ENCODE measurements at regions not wholly inside any gene's neighbourhood (a gene's known extent, or its start where the extent isn't known, plus 50 kb on each side); places are given as distances from the start of the nearest gene placed in this dataset.

GRCh38 chr11:116422956-116423600 lies 349.7 kb downstream of the BUD13 start:
- H2AK5ac ChIP-seq (ENCODE audit: low read depth, low read length): peak overlapping the region; percentile 57
- H2BK5ac ChIP-seq (ENCODE audit: low read length): no peak overlapping the region
- no peak overlapping the region for H2AFZ ChIP-seq (ENCODE audit: low read length)
- no CpG with 5 or more reads among the region's 6 CpGs for WGBS, 2 donors (ENCODE audit: extremely low coverage in 2 of 2, insufficient read length in 2 of 2, insufficient replicate concordance in 1 of 2)
- H3K79me1 ChIP-seq (ENCODE audit: low read depth, low read length): no peaks in the 10 kb centered on the region
- no peaks in the 10 kb centered on the region for H3K9me3 ChIP-seq (replicated peaks in 1 of 2; ENCODE audit: control insufficient read depth in 2 of 2, insufficient read depth in 1 of 2, low read depth in 1 of 2, low read length in 2 of 2)
- no peak overlapping the region for H4K91ac ChIP-seq (ENCODE audit: low read depth, low read length, poor library complexity)
- peak overlapping the region; percentile 59 for H3K18ac ChIP-seq (ENCODE audit: low read length)
- no peak overlapping the region for H3K4ac ChIP-seq (ENCODE audit: low read length)
- no peak overlapping the region for H3K4me2 ChIP-seq (ENCODE audit: insufficient read depth, low read length, poor library complexity, severe bottlenecking)
- H2BK15ac ChIP-seq (ENCODE audit: low read length): no peak overlapping the region
- no peak overlapping the region for H2BK12ac ChIP-seq (ENCODE audit: low read length)
- DNase-seq (ENCODE audit: low spot score): no peak
- no peaks in the 10 kb centered on the region for H3K27me3 ChIP-seq (ENCODE audit: control insufficient read depth in 3 of 3, insufficient read depth in 3 of 3, low read depth in 1 of 3, low read length in 3 of 3)
- no peak overlapping the region for H3K14ac ChIP-seq (ENCODE audit: low read length)
- H3K4me3 ChIP-seq (ENCODE audit: low read length in 2 of 2): no peak overlapping the region
- H2BK120ac ChIP-seq (ENCODE audit: low read depth, low read length): peak overlapping the region; percentile 3
- H3K36me3 ChIP-seq (replicated peaks in 1 of 2; ENCODE audit: control insufficient read depth in 2 of 2, insufficient read depth in 2 of 2, low read length in 2 of 2): no peaks in the 10 kb centered on the region
- H4K8ac ChIP-seq (ENCODE audit: low read depth, low read length): no peak overlapping the region
- peaks cover 0 to 9% of the 10 kb centered on the region in 2 donors for H3K4me1 ChIP-seq (ENCODE audit: control insufficient read depth in 2 of 2, insufficient read depth in 1 of 2, low read depth in 1 of 2, low read length in 2 of 2)
- H3K27ac ChIP-seq (replicated peaks; ENCODE audit: low read length): no peak overlapping the region
- H3K23ac ChIP-seq (ENCODE audit: low read depth, low read length, poor library complexity): no peak overlapping the region
- H3K9ac ChIP-seq (ENCODE audit: low read depth, low read length, poor library complexity): peak overlapping the region; percentile 9

GRCh38 chr11:116422556-116422955 lies 350.2 kb downstream of the BUD13 start:
- Histone ChIP-seq H3K36me3 (replicated peaks in 1 of 2; ENCODE audit: control insufficient read depth in 2 of 2, insufficient read depth in 2 of 2, low read length in 2 of 2) (no peaks in the 10 kb centered on the region), H4K8ac (ENCODE audit: low read depth, low read length) (no peak overlapping the region), H3K14ac (ENCODE audit: low read length) (no peak overlapping the region), H2BK5ac (ENCODE audit: low read length) (no peak overlapping the region), H2BK120ac (ENCODE audit: low read depth, low read length) (no peak overlapping the region), H2BK15ac (ENCODE audit: low read length) (no peak overlapping the region), H3K18ac (ENCODE audit: low read length) (no peak overlapping the region), H2AFZ (ENCODE audit: low read length) (no peak overlapping the region), H3K27ac (replicated peaks; ENCODE audit: low read length) (no peak overlapping the region), H3K27me3 (ENCODE audit: control insufficient read depth in 3 of 3, insufficient read depth in 3 of 3, low read depth in 1 of 3, low read length in 3 of 3) (no peaks in the 10 kb centered on the region), H3K4me3 (ENCODE audit: low read length in 2 of 2) (no peak overlapping the region), H2BK12ac (ENCODE audit: low read length) (no peak overlapping the region), H3K9ac (ENCODE audit: low read depth, low read length, poor library complexity) (no peak overlapping the region), H3K23ac (ENCODE audit: low read depth, low read length, poor library complexity) (no peak overlapping the region), H3K9me3 (replicated peaks in 1 of 2; ENCODE audit: control insufficient read depth in 2 of 2, insufficient read depth in 1 of 2, low read depth in 1 of 2, low read length in 2 of 2) (no peaks in the 10 kb centered on the region), H3K79me1 (ENCODE audit: low read depth, low read length) (no peaks in the 10 kb centered on the region), H3K4me2 (ENCODE audit: insufficient read depth, low read length, poor library complexity, severe bottlenecking) (no peak overlapping the region), H3K4ac (ENCODE audit: low read length) (no peak overlapping the region), H4K91ac (ENCODE audit: low read depth, low read length, poor library complexity) (no peak overlapping the region), H2AK5ac (ENCODE audit: low read depth, low read length) (no peak overlapping the region), H3K4me1 (ENCODE audit: control insufficient read depth in 2 of 2, insufficient read depth in 1 of 2, low read depth in 1 of 2, low read length in 2 of 2) (peaks cover 0 to 7% of the 10 kb centered on the region in 2 donors)
- no peak for DNase-seq (ENCODE audit: low spot score)

GRCh38 chr11:116421529-116422185 lies 351.1 kb downstream of the BUD13 start:
- Histone ChIP-seq H2BK12ac (ENCODE audit: low read length) (peak overlapping the region; percentile 16), H4K91ac (ENCODE audit: low read depth, low read length, poor library complexity) (no peak overlapping the region), H4K8ac (ENCODE audit: low read depth, low read length) (no peak overlapping the region), H2AFZ (ENCODE audit: low read length) (no peak overlapping the region), H3K18ac (ENCODE audit: low read length) (peak overlapping the region; percentile 76), H3K4me2 (ENCODE audit: insufficient read depth, low read length, poor library complexity, severe bottlenecking) (no peak overlapping the region), H3K4ac (ENCODE audit: low read length) (no peak overlapping the region), H3K9me3 (replicated peaks in 1 of 2; ENCODE audit: control insufficient read depth in 2 of 2, insufficient read depth in 1 of 2, low read depth in 1 of 2, low read length in 2 of 2) (no peaks in the 10 kb centered on the region), H3K36me3 (replicated peaks in 1 of 2; ENCODE audit: control insufficient read depth in 2 of 2, insufficient read depth in 2 of 2, low read length in 2 of 2) (no peaks in the 10 kb centered on the region), H3K27me3 (ENCODE audit: control insufficient read depth in 3 of 3, insufficient read depth in 3 of 3, low read depth in 1 of 3, low read length in 3 of 3) (no peaks in the 10 kb centered on the region), H2BK15ac (ENCODE audit: low read length) (no peak overlapping the region), H3K27ac (replicated peaks; ENCODE audit: low read length) (no peak overlapping the region), H3K23ac (ENCODE audit: low read depth, low read length, poor library complexity) (no peak overlapping the region), H3K4me1 (ENCODE audit: control insufficient read depth in 2 of 2, insufficient read depth in 1 of 2, low read depth in 1 of 2, low read length in 2 of 2) (peaks cover 0 to 5% of the 10 kb centered on the region in 2 donors), H3K4me3 (ENCODE audit: low read length in 2 of 2) (no peak overlapping the region), H3K14ac (ENCODE audit: low read length) (no peak overlapping the region), H2AK5ac (ENCODE audit: low read depth, low read length) (no peak overlapping the region), H3K79me1 (ENCODE audit: low read depth, low read length) (no peaks in the 10 kb centered on the region), H3K9ac (ENCODE audit: low read depth, low read length, poor library complexity) (no peak overlapping the region), H2BK120ac (ENCODE audit: low read depth, low read length) (no peak overlapping the region), H2BK5ac (ENCODE audit: low read length) (no peak overlapping the region)
- DNase-seq (ENCODE audit: low spot score): no peak
- WGBS, 2 donors (ENCODE audit: extremely low coverage in 2 of 2, insufficient read length in 2 of 2, insufficient replicate concordance in 1 of 2): no CpG with 5 or more reads among the region's 16 CpGs

- H3K27ac ChIP-seq (replicated peaks; ENCODE audit: low read length): no peak overlapping the region
- no peak overlapping the region for H2BK5ac ChIP-seq (ENCODE audit: low read length)
- WGBS, 2 donors (ENCODE audit: extremely low coverage in 2 of 2, insufficient read length in 2 of 2, insufficient replicate concordance in 1 of 2): no CpG with 5 or more reads among the region's 9 CpGs
Measured at GRCh38 chr11:116420770-116421528, 351.8 kb downstream of the BUD13 start.

More at GRCh38 chr11:116420770-116421528, 351.8 kb downstream of the BUD13 start:
- Histone ChIP-seq H3K4me1 (ENCODE audit: control insufficient read depth in 2 of 2, insufficient read depth in 1 of 2, low read depth in 1 of 2, low read length in 2 of 2) (peaks cover 0 to 5% of the 10 kb centered on the region in 2 donors), H3K9ac (ENCODE audit: low read depth, low read length, poor library complexity) (no peak overlapping the region), H4K91ac (ENCODE audit: low read depth, low read length, poor library complexity) (no peak overlapping the region), H2AK5ac (ENCODE audit: low read depth, low read length) (no peak overlapping the region), H3K36me3 (replicated peaks in 1 of 2; ENCODE audit: control insufficient read depth in 2 of 2, insufficient read depth in 2 of 2, low read length in 2 of 2) (no peaks in the 10 kb centered on the region), H2BK15ac (ENCODE audit: low read length) (no peak overlapping the region), H2BK12ac (ENCODE audit: low read length) (no peak overlapping the region), H3K27me3 (ENCODE audit: control insufficient read depth in 3 of 3, insufficient read depth in 3 of 3, low read depth in 1 of 3, low read length in 3 of 3) (no peaks in the 10 kb centered on the region), H3K79me1 (ENCODE audit: low read depth, low read length) (no peaks in the 10 kb centered on the region), H3K4me3 (ENCODE audit: low read length in 2 of 2) (no peak overlapping the region), H2AFZ (ENCODE audit: low read length) (no peak overlapping the region), H3K23ac (ENCODE audit: low read depth, low read length, poor library complexity) (no peak overlapping the region), H3K4me2 (ENCODE audit: insufficient read depth, low read length, poor library complexity, severe bottlenecking) (no peak overlapping the region), H3K14ac (ENCODE audit: low read length) (no peak overlapping the region), H3K18ac (ENCODE audit: low read length) (no peak overlapping the region), H4K8ac (ENCODE audit: low read depth, low read length) (no peak overlapping the region), H3K9me3 (replicated peaks in 1 of 2; ENCODE audit: control insufficient read depth in 2 of 2, insufficient read depth in 1 of 2, low read depth in 1 of 2, low read length in 2 of 2) (no peaks in the 10 kb centered on the region), H2BK120ac (ENCODE audit: low read depth, low read length) (no peak overlapping the region), H3K4ac (ENCODE audit: low read length) (no peak overlapping the region)
- DNase-seq (ENCODE audit: low spot score): no peak

All from neuronal stem cell (in vitro differentiated cells).